Activated CD8-positive, alpha-beta memory T cell treated with anti-CD3 and anti-CD28 coated beads for 4 hours (primary cell): ENCODE measurements at regions not wholly inside any gene's neighbourhood (a gene's known extent, or its start where the extent isn't known, plus 50 kb on each side); places are given as distances from the start of the nearest gene placed in this dataset.

Source experiments
- DNase-seq, 2 donors: peaks; one replicate each; pipeline ENCODE4 v3.0.0-alpha.2; 2020; ENCODE audit warnings: low read depth in 2 of 2

DNA sequence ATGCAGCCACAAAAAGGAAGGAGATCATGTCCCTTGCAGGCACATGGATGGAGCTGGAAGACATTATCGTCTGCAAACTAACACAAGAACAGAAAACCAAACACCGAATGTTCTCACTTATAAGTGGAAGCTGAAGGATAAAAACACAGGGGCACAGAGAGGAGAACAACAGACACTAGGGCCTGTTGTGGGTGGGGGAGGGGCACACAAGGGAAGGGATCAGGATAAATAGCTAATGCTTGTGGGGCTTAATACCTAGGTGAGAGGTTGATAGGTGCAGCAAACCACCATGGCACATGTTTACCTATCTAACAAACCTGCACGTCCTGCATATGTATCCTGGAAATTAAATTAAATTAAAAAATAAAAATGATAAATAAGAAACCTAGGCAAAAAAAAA, 969.9 kb downstream of the TTLL7 start:
- DNase-seq, result no peak

DNA sequence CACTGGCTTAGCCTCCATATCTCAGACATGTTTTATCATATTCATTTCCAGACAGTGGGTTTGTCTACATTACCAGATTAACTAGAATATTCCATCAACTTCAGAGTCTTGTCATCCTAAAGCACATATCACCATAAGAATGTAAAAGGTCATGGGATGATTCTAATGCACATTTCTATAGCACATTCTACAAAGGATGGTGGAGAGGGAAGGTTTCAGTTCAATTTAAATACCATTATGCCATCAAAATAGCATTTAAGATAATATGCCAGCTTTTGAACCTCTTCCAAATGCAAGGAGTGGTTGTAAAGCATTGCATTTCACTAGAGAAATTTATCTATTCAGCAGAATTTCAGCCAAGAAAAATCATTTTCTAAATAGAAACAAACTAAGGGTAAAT, 970.5 kb downstream of the TTLL7 start:
- no peak for DNase-seq

DNA sequence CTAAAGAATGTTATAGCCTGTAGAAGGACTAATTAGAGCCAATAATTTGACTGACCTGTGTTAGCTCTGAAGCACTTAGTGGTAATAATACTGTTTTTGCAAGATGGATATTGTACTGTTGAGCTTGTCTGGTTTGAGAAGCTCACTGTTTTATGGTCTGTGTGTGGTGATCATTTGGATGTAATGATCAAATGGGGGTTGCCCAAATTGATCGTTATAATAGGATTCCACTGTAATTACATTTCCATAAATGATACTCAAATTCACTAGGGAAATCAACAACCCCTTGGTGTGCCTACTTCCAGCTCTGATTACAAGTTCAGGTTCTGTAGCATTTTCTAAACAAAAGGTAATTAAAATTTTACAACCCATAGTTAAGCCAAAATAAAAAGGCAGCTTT, 971.4 kb downstream of the TTLL7 start:
- DNase-seq, result no peak

DNA sequence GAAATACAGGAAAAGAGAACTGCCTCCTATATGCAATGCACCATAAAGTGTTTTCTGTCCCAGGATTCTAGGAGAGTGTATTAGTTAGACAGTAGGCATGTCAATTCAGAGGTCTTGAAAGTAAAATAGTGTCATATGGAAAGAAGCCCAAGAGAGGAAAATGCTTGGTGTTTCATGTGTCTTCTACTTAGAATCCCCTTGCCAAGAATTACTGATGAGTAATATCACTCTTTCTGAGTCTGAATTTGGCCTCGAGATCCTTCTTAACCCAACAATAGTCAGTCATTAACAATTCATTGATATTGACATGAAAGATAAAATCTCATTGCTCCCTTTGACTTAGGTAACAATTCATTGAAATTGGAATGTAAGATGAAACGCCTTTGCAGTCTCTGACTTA, 972.2 kb downstream of the TTLL7 start:
- no peak for DNase-seq

- no peak for DNase-seq
These were observed 974.6 kb downstream of the TTLL7 start for GRCh38 chr1:83024251-83024767.

DNA sequence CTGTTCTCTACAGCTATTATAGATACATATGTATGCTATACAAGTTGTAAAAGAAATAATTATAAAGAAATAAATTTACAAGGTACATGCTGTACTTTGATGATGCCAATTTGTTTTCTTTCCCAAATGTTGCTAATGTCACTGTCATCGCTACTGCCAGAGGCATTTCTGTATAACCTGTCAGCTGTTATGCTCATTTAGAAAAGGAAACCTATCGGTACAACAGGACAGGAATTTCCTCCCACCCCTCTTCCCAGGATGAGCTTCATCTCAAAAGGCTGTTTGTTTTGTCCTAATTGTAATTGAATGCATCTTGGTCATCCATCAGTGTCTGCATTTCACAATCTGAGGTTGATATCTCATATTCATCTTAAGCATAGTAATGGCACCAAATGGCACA, 975.7 kb downstream of the TTLL7 start:
- DNase-seq, result no peak

- DNase-seq, result no peak
These were observed 976.7 kb downstream of the TTLL7 start for GRCh38 chr1:83022206-83022605.

GRCh38 chr1:83017701-83018100, 981.2 kb downstream of the TTLL7 start:
- no peak for DNase-seq

- DNase-seq, result no peak
These were observed 981.7 kb downstream of the TTLL7 start for GRCh38 chr1:83017276-83017675.

- no peak for DNase-seq
These were observed 982.5 kb downstream of the TTLL7 start for GRCh38 chr1:83016354-83016849.

- DNase-seq, result no peak
These were observed 983.8 kb downstream of the TTLL7 start for GRCh38 chr1:83015163-83015562.

GRCh38 chr1:83012950-83013349, 986.0 kb downstream of the TTLL7 start:
- no peak for DNase-seq

GRCh38 chr1:83011265-83011664, 987.7 kb downstream of the TTLL7 start:
- no peak for DNase-seq

DNA sequence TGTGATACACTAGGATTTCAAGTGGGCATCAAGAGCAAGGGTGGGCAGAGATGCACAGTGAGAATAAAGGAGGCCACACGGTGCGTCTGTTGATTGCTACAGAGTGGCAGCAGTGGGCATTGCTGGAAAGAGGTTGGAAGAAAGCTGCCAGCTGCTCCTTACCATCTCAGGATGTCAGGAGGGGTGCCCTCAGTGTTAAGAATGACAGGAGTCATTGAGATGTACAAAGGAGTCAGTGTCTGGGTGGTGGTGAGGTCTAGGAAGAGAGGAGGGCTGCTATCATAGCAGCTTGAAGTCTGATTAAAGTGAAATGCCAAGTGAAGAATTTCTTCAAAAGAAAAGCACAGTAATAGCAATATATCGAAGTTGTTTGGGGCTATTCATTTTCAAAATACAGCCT, 992.7 kb downstream of the TTLL7 start:
- no peak for DNase-seq

GRCh38 chr1:83000286-83000685, 998.6 kb downstream of the TTLL7 start:
- no peak for DNase-seq

DNA sequence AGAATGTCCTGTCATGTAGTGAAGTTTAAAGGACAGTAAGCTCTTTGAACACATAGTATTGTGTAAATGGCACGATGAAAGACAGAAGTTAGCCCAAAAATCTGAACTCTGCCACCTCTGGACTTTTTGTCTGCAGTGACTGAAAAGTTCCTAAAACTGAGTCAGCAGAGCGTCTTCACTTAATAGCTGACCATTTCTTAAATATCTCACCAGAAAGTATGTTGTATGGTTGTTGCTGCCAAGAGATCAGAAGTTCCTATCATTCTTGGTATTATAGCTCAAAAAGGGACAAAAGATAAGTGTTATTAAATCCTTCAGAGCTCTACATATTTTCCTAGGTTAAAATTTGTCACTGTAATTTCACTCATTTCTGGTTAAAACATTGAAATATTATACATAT, 1003.0 kb downstream of the TTLL7 start:
- DNase-seq, result no peak

GRCh38 chr1:82994616-82995263, 1004.2 kb downstream of the TTLL7 start:
- DNase-seq, result no peak

GRCh38 chr1:82991569-82991968, 1007.4 kb downstream of the TTLL7 start:
- no peak for DNase-seq

DNA sequence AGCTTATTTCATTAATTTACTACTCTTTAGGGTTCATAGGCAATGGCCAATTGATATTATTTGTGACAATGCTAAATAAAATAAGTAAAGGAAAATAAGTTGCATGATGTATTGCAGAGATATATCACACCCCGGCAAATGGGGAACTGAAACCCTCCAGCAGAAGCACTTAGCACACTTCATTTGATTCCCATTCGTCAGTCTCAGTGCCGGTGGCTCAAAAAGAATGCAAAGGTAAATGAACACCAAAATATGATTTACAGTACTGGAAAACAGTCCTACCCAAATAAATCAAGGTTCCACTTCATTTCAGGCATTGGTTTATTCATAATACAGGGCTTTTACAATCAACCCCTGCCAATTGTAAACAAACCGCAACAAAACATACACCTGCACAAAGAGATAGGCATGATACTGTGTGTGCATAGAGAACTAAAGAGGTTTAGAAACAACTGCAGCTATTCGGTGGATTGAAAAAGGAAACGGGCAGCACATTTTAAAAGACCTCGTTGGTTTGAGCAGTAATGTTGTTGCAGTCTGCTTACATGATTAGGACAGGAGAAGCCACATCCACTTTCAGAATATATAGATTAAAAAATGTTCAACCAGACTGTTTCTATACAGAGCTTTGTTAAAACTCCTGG, 1019.2 kb downstream of the TTLL7 start:
- no peak for DNase-seq

DNA sequence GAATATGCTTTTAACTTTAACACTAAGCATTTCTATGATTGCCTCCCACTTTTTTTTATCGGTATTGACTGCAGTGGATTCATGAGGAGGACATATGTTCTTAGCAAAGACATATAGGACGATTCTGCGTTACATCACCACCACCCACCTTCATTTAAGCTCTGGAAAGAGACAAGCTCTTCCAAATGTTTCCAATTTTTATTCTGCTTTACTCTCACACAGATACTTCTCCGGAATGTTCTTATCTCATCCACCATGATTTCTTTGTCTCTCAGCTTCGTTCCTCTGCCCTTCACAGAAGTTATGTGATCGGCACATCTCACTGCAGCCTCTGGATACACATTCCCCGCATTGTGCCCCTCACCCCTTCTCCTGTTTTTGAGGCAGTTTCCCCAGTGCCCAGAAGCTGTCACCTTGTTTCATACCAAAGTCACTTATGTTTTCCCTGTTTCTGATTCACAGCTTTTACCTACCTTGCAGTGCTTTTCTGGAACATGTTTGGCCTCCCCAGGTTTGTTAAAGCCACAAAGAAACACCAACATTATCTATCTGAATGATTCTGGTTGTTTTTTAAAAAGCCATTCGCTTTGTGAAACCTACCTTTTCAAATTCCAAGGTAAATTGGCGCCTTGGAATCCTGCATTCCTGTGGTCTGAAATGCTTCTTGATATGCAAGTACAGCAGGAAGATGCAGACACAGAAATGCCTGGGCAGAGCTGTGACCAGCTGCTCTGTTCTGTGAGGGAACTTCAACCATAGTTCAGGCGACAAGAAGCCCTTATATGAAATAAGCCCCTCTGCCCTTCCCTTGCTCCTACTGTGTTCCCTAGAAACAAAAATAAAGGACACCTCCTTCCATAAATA, 1020.2 kb downstream of the TTLL7 start:
- DNase-seq, result no peak

- DNase-seq, result no peak
These were observed 1025.9 kb downstream of the TTLL7 start for GRCh38 chr1:82972841-82973553.

GRCh38 chr1:82969340-82969739, 1029.6 kb downstream of the TTLL7 start:
- DNase-seq, result no peak
